Stimulated activated CD8-positive, alpha-beta memory T cell treated with anti-CD3 and anti-CD28 coated beads, Interleukin-2, amount 100 ng/mL, for 1 hour (primary cell): ENCODE measurements at regions not wholly inside any gene's neighbourhood (a gene's known extent, or its start where the extent isn't known, plus 50 kb on each side); places are given as distances from the start of the nearest gene placed in this dataset.
"Not testable (repeated sequence)": the region's sequence is repeated elsewhere in the genome, so short reads cannot be mapped to it uniquely, and the experiment has no call there.

Experiments used
- DNase-seq, 2 donors: peaks; one replicate each; pipeline ENCODE4 v3.0.0-alpha.2; 2020; ENCODE audit warnings: low read depth in 2 of 2

DNA sequence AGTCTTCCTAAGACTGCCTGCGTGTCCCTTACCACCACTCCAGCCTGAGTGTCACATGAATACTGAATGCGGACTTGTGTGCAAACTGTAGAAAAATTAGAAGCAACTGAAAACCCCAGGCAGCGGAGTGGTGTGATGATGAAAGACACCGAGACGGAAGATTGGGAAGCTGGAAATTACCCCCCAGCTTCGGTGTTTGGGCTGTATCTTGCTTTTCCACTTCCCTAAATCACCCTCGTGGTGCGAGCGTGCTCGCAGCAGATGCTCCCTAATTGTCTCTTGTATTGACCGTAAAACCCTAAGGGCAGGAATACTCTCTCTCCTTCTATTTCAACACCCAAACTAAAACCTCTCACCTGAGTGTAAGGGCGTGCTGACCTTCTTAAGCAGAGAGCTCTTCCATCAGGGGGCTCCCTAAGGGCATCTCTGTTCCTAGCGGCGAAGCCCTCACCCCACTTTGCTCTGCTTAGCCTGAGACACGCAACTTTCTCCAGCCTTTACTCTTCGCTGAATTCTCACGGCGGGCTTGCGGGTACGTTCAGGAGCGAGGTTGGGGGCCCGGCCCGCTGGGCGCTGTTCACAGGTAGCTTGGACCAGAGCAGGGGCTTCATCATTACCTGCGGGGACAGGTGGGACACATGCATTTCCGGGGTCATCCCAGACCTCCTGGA, 62.4 kb downstream of the CRYBB2 start:
- no peak for DNase-seq

DNA sequence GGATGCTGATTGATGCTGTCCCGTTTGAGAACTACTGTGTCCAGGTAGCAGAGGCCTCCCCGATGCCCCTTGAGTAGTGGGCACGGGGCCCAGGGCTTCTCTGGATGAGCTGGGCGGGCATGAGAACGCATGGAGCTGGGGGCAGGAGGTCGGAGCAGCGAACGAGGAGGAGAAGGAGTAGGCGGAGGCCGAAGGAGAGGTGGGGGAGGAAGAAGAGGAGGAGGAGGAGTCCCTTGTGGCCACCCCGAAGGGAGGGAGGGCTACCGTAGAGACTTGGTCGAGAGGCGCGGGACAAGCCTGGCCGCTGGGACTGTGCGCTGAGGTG, 62.9 kb downstream of the CRYBB2 start:
- DNase-seq, result no peak

DNA sequence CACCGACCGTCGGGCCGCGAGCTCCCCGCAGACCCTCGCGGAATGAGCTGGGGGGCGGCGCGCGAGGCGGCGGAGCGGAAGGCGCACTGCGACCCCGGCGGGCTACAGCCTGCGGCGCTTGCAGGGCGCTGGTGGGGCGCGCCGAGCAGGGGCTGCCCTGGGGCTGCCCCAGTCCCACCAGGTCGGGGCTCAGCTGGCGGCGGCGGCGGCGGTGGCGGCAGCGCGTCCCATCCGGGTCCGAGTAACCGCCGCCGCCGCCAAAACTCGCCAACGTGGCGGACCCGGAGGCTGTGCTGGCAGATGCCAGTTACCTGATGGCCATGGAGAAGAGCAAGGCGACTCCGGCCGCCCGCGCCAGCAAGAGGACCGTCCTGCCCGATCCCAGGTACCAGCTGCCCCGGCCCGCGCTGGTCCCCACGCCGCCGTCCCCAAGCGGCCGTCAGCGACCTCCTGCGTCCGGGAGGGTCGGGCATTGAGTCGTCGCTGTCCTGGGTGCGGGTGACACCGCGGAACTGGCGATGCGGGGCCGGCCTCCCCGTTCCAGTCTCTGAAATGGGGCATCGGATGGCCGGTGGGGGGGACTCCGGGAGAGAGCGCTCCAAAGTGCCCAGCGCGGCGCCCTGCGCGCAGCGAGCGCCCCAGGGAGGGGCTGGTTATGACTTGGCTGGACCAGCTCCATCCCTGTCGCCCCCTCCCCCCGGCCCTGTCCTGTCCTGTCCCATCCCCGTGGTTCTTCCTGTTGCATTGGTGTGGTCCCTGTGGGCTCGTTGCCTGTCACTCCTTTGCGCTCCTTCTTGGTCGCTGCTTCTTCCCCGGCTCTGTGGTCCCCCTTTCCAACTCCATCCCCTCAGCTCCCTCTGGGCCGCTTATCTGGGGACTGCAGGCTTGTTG, 63.5 kb downstream of the CRYBB2 start:
- no peak for DNase-seq

DNA sequence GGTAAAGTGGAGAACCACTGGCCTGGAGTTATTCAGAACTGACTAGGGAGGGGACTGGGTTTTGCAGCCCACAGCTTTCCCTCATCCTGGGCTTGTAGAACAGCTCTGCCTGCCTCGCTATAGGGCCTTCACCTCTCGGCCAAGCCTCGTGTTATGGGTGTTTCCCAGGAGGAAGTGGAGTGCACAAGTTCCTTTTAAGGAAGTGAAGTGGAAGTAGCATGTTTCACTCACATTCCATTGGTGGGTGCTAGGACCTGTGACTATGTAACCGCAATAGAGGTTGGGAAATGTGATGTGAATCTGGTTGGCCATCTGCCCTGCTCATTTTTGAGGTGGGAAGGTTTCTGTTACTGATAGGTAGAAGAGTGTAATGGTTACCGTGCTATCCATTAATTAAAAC, 69.0 kb downstream of the CRYBB2 start:
- DNase-seq, result not testable (repeated sequence)

DNA sequence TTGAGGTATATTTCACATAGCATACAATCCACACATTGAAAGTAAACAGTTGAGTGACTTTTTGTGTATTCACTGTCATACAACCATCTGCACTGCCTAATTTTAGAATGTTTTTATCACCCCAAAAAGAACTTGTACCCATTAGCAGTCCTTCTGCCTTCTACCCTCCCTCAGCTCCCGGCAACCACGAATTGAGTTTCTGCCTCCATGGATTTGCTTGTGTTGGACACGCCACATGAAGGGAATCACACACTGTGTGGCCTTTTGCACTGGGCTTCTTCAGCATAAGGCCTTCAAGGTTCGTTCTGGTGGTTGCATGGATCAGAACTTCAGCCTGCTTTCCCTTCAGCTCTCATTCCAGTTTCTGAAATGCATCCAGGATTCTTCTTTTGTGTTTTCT, 82.5 kb downstream of the CRYBB2 start:
- not testable (repeated sequence) for DNase-seq

DNA sequence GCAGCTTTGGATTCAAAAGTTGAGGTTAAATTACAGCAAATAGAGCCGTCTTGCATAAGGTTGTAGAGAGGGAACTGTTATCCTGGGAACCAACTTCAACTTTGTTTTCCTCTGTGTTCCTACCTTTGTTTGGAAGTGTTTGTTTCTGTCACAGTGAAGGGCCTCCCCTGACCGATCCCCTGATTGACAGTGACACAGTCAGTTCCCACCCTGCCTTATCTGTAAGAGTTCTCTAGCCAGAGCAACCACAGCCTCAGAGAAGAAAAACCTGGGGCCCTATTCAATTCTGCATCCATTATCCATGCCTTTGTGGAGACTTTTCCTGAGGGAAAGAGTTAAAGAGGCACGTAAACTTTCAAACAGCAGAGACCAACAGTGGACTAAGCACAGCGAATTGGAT, 90.1 kb downstream of the CRYBB2 start:
- DNase-seq, result not testable (repeated sequence)

DNA sequence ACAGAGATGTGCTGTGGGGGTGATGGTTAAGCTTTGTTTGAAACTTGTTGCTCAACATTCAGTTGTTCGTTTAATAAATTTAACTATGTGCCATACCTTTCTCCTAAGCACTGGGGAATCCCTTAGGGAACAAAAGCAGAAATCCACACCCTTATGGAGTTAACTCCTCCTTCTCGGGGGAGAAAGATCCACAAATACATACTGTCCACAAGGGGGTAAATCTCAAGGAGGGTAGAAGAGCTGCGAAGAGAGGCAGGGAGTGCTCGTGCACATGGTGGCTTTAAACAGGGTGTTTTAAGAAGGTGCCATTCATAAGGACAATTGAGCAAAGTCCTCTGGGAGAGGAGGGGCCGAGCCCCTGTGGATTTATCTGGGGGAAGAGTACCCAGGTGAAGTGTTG, 92.5 kb downstream of the CRYBB2 start:
- DNase-seq, result not testable (repeated sequence)

DNA sequence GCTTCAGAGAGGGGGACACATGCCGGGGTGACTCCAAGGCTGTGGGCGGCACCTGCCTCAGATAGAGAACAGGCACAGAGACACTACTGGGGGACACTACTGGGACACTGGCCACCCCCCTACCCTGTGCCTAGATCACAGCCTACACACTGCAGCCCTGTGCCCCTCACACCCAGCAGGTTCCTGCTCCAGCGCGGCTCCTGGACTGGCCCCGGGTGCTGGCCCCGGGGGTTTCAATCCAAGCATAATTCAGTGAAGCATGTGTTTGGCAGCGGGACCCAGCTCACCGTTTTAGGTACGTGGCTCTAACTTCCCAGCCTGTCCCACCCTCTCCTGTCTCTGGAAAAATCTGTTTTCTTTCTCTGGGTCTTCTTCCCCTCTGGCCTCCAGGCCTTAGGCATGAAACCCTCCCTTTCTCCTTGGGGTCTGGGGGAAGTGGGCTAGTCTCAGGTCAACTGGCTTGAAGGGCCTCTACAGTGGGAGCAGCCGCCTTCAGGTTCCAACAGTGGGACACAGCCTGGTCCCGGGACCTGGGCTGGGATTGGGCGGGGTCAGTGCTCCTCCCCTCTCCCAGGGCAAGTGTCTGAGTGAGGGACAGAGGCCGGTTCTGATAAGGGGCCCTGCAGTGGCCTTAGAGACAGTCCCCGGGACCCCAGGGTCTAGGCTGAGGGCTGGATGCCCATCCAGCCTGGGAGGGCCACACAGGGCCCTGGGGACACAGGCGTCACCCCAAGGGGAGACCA, 98.8 kb downstream of the CRYBB2 start:
- DNase-seq, result no peak

DNA sequence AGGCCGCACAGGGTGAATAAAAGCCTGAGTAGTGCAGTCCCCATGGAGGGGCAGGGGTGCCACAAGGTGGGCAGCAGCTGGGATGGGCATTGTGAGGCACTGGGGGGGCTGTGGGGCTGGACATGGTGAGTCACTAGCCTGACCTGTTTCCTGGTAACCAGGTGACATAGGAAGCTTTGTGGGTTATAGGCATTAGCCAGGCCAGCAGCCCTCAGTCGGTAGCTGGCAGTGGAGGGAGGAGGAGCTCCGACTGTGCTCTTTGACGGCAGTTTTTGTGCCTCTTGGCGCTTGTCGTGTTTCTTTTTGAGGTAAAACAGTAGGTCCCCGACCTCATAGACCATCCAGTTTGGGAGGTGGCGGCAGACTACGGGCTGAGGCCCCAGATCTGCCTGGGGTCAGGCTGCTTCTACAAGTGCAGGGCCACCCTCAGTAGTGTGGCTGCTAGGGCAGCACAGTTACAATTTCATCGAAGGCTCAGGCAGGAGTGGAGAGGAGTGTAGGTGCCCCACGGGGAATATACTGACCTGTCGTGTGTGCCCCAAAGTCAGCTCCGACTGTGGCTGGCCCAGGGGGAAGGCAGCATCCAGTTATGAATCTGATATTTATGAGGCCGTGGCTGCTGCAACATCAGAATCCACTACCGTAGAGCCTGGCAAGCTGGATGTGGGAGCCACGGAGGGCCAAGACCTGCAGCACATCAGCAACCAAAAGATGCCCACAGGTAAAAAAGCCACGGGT, 107.7 kb downstream of the CRYBB2 start:
- DNase-seq, result no peak

DNA sequence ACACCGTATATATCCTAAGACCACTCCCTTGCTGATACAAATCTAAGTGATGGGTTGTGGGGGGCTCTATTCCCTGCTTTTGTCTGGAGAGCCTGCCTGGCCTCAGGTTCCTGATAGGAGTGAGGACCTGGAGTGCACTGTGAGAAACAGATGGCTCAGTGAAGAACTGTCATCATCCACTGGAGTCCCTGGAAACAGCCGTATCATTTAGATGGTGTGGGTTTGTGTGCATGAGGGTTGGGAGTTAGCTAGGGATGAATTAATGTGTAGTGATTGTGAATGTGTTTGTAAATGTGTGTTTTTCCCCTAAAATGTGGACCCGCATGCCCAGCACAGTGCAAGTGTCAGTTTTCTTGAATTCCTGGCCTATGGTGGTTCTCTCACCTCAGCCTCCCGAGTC, 111.6 kb downstream of the CRYBB2 start:
- no peak for DNase-seq

DNA sequence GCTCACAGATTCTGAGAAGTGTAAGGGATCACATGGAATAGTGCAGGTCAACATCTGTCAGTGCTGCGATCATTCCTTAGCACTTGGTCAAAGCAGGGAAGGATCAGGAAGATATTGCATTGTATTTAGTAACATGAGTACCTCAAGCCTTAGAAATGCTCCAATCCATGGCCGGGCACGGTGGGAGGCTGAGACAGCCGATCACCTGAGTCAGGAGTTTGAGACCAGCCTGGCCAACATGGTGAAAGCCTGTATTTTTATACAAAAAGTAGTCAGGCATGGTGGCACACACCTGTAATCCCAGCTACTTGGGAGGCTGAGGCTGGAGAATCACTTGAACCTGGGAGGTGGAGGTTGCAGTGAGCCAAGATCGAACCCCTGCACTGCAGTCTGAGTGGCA, 112.5 kb downstream of the CRYBB2 start:
- not testable (repeated sequence) for DNase-seq

DNA sequence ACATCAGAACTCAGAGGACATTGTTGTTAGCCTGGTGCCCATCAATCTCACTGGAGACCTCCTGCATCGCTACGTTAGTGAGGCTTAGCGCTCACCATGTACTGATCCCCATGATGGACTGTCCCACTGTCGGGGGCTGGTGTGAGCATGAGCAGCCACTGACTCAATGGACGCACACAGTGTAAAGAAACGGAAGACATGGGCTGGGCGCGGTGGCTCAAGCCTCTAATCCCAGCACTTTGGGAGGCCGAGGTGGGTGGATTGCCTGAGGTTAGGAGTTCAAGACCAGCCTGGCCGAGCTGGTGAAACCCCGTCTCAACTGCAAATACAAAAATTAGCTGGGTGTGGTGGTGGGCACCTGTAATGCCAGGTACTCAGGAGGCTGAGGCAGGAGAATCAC, 112.9 kb downstream of the CRYBB2 start:
- no peak for DNase-seq

DNA sequence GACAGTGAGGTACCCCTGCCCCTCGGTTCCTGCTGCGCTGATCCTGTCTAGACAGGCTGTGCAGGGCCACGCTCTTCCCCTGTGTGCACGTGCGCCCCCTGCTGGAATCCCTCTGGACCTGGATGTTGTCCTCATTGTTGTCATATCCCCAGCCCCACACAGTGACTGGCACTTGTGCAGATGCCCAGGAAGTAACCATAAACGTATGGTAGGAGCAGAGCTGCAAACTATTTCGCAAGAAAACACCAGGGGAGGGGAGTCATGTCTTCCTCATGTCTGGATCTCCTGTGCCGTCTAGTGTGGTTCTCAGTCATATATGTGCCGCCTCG, 114.7 kb downstream of the CRYBB2 start:
- peak in 1 of 2 donors; percentile 11 for DNase-seq

DNA sequence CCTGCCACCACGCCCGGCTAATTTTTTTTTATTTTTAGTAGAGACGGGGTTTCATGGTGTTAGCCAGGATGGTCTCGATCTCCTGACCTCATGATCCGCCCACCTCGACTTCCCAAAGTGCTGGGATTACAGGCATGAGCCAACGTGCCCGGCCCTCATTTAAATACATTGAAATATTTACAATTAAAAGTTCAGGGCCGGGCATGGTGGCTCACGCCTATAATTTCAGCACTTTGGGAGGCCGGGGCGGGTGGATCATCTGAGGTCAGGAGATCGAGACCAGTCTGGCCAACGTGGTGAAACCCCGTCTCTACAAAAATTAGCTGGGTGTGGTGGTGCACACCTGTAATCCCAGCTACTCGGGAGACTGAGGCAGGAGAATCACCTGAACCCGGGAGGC, 115.2 kb downstream of the CRYBB2 start:
- DNase-seq, result not testable (repeated sequence)

DNA sequence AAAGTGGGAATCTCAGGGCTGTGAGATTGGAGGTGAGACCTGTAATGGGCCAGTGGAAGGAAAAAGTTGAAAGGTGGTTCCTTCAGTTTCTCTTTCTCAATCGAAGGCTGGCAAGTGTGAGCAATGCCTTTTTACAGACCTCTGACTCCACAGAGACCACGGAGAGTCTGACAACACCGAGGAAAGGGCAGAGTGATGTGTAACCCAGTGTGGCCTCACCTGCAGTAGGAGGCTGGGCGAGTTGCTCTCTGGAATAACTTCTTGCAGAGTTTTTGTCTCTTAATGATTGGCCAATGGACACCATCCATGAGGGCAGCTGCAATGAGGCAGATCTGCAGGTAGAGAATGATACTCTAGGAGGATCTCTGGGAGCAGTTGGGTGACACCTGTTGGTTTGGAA, 115.8 kb downstream of the CRYBB2 start:
- not testable (repeated sequence) for DNase-seq

DNA sequence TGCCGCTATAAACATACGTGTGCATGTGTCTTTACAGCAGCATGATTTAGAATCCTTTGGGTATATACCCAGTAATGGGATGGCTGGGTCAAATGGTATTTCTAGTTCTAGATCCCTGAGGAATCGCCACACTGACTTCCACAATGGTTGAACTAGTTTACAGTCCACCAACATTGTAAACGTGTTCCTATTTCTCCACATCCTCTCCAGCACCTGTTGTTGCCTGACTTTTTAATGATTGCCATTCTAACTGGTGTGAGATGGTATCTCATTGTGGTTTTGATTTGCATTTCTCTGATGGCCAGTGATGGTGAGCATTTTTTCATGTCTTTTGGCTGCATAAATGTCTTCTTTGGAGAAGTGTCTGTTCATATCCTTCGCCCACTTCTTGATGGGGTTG, 121.1 kb downstream of the CRYBB2 start:
- DNase-seq, result not testable (repeated sequence)

DNA sequence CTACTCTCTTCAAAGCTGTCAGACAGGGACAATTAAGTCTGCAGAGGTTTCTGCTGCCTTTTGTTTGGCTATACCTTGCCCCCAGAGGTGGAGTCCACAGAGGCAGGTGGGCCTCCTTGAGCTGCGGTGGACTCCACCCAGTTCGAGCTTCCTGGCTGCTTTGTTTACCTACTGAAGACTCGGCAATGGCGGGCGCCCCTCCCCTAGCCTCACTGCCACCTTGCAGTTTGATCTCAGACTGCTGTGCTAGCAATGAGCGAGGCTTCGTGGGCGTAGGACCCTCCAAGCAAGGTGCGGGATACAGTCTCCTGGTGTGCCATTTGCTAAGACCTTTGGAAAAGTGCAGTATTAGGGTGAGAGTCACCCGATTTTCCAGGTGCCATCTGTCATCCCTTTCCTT, 124.9 kb downstream of the CRYBB2 start:
- DNase-seq, result not testable (repeated sequence)

DNA sequence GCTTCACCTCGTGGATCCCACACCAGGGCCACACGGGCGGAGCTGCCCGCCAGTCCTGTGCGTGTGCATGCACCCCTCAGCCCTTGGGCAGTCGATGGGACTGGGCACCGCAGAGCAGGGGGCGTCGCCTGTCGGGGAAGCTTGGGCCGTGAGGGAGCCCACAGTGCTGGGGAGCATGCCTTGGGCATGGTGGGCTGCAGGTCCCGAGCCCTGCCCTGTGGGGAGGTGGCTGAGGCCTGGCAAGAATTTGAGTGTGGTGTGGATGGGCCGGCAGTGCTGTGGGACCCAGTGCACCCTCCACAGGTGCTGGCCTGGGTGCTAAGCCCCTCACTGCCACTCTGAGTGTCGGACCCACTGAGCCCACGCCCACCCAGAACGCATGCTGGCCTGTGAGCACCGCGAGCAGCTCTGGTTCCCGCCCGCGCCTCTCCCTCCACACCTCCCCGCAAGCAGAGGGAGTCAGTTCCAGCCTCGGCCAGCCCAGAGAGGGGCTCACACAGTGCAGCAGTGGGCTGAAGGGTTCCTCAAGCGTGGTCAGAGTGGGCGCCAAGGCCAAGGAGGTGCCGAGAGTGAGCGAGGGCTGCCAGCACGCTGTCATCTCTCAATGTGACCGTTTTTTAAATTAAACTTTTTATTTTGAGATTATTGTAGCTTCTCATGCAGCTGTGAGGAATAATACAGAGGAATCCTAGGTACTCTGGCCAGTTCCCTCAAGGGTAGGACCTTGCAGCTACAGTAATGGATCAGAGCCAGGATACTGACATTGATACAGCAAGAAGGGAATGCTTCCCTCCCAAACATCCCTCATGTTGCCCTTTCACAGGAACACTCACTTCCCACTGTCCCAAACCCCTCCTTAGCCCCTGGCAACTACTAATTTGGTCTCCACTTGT, 127.7 kb downstream of the CRYBB2 start:
- no peak for DNase-seq

DNA sequence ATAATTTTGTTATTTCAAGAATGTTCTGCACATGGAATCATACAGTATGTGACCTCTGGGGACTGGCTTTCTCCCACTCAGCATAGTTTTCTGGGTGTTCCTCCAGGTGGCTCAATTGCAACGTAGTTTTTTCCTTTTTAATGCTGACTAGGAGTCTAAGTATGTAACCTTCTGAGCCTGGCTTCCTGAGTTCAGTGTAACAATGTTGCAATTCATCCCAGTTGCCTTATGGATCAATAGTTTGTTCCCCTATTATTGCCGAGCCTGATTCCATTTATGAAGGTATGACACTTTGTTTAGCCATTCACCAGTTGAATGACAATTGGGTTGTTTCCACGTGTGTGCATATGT, 128.3 kb downstream of the CRYBB2 start:
- no peak for DNase-seq

DNA sequence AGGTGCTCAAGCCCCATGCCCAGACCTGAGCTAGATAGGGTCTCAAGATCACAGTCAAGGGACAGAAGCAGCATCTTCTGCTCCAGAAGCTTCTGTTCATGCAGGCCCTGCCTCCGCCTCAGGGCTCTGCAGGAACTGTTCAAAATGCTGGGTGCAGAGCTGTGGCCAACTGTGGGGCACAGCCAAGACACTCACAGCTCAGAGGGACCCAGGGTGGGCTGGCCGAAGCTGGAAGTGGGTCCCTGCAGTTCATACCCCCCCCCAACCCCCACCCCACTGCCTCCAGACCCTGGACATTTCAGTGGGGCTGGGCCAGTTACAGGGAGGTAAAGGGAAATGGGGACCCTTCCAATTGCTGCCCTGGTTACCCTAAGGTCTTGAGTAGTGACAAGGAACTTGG, 129.0 kb downstream of the CRYBB2 start:
- no peak for DNase-seq

DNA sequence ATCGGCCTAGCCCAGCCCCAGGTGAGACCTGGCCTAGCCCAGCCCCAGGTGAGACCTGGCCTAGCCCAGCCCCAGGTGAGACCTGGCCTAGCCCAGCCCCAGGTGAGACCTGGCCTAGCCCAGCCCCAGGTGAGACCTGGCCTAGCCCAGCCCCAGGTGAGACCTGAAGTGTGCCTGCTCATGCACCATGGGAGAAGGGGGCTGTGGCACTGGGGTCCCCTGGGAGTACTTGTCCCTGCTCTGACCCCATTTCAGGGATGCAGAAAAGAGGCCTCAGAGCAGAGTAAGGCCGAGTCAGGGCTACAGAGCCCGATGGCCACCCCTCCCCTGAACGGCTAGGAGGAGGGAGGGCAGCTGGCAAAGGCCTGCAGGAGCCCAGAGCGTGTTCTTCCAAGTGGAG, 129.6 kb downstream of the CRYBB2 start:
- DNase-seq, result not testable (repeated sequence)
